ENCODE measurements at regions not wholly inside any gene's neighbourhood (a gene's known extent, or its start where the extent isn't known, plus 50 kb on each side); places are given as distances from the start of the nearest gene placed in this dataset.

DNA sequence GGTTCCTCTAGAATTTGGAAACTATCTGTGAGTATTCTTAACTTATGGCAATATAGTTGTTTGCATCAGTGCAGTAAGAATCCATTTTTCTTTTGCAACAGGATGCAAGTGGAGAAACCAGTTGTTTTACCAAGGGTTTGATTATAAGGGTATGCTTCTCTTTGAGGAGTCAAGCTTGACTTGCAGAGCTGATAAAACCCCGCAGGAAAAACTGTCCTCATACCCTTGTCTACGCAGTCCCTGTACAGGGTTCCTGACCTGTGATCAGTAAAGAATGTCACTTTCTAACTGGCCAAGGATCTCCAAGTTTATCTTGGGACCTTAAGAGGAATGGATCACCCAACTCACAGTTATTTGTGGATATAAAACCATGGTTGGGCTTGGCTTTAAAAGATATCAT, 161.1 kb upstream of the OLIG3 start:
- no peak overlapping the region for H3K4me3 ChIP-seq (ENCODE audit: insufficient read depth, low read depth, low read length)
- DNase-seq: no peak
- no peaks in the 10 kb centered on the region for H3K27me3 ChIP-seq (ENCODE audit: control insufficient read depth, insufficient read depth, low read length)
- H3K36me3 ChIP-seq (replicated peaks; ENCODE audit: control insufficient read depth, insufficient read depth, low read length): no peaks in the 10 kb centered on the region

GRCh38 chr6:137656735-137657134, 162.5 kb upstream of the OLIG3 start:
- H3K27me3 ChIP-seq (ENCODE audit: control insufficient read depth, insufficient read depth, low read length): no peaks in the 10 kb centered on the region

GRCh38 chr6:137657351-137657911, 163.2 kb upstream of the OLIG3 start:
- no peak for DNase-seq
- no peaks in the 10 kb centered on the region for H3K36me3 ChIP-seq (replicated peaks; ENCODE audit: control insufficient read depth, insufficient read depth, low read length)

More at GRCh38 chr6:137656735-137657134, 162.5 kb upstream of the OLIG3 start:
- DNase-seq: no peak
- H3K4me3 ChIP-seq (ENCODE audit: insufficient read depth, low read depth, low read length): no peak overlapping the region
- no peaks in the 10 kb centered on the region for H3K36me3 ChIP-seq (replicated peaks; ENCODE audit: control insufficient read depth, insufficient read depth, low read length)

DNA sequence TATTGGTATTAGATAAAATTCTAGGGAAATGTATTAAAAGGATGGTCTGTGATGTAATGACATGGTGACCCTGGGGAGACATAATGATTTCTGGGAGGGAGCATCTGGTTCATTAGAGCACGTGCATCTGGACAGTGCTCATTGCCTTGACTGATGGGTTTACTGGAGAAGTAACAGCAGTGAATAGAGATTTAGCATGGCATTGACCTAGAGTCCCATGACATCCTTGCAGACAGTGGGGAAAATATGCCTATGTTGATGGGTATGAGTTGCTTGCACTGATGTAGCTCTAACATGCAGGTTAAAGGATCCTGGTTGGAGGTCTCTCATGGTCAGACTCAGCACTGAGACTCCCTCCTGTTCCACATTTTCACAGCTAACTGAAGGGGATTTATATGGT, 164.1 kb upstream of the OLIG3 start:
- Histone ChIP-seq H3K36me3 (replicated peaks; ENCODE audit: control insufficient read depth, insufficient read depth, low read length) (no peaks in the 10 kb centered on the region), H3K27me3 (ENCODE audit: control insufficient read depth, insufficient read depth, low read length) (no peaks in the 10 kb centered on the region), H3K4me3 (ENCODE audit: insufficient read depth, low read depth, low read length) (no peak overlapping the region)
- DNase-seq: no peak

More at GRCh38 chr6:137657351-137657911, 163.2 kb upstream of the OLIG3 start:
- H3K4me3 ChIP-seq (ENCODE audit: insufficient read depth, low read depth, low read length): no peak overlapping the region
- no peaks in the 10 kb centered on the region for H3K27me3 ChIP-seq (ENCODE audit: control insufficient read depth, insufficient read depth, low read length)

GRCh38 chr6:137659871-137660270, 165.7 kb upstream of the OLIG3 start:
- Histone ChIP-seq H3K27me3 (ENCODE audit: control insufficient read depth, insufficient read depth, low read length) (no peaks in the 10 kb centered on the region), H3K36me3 (replicated peaks; ENCODE audit: control insufficient read depth, insufficient read depth, low read length) (no peaks in the 10 kb centered on the region), H3K4me3 (ENCODE audit: insufficient read depth, low read depth, low read length) (no peak overlapping the region)
- DNase-seq: no peak

GRCh38 chr6:137660296-137660731, 166.1 kb upstream of the OLIG3 start:
- H3K36me3 ChIP-seq (replicated peaks; ENCODE audit: control insufficient read depth, insufficient read depth, low read length): no peaks in the 10 kb centered on the region
- no peak overlapping the region for H3K4me3 ChIP-seq (ENCODE audit: insufficient read depth, low read depth, low read length)
- no peaks in the 10 kb centered on the region for H3K27me3 ChIP-seq (ENCODE audit: control insufficient read depth, insufficient read depth, low read length)
- no peak for DNase-seq

DNA sequence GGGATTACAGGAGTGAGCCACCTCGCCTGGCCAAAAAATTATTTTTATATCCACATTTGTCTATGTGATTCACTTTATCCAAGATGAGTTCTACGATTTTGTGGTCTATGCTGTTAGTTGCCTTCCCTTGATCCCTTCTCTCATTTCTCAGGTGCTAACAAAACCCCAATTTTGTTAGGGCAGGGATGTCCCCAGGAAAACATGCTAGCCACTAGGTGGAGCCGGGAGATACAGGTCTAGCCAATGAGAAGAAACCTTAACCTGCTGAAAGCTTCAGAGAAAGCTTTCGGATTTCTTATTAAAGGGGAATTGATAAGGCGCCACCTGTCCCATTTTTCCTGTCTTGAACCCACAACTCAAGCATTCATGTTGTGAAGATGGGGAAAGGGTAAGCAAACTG, 167.4 kb upstream of the OLIG3 start:
- Histone ChIP-seq H3K27me3 (ENCODE audit: control insufficient read depth, insufficient read depth, low read length) (no peaks in the 10 kb centered on the region), H3K36me3 (replicated peaks; ENCODE audit: control insufficient read depth, insufficient read depth, low read length) (no peaks in the 10 kb centered on the region), H3K4me3 (ENCODE audit: insufficient read depth, low read depth, low read length) (no peak overlapping the region)
- DNase-seq: peak; percentile 43

GRCh38 chr6:137664183-137664582, 170.0 kb upstream of the OLIG3 start:
- Histone ChIP-seq H3K36me3 (replicated peaks; ENCODE audit: control insufficient read depth, insufficient read depth, low read length) (no peaks in the 10 kb centered on the region), H3K27me3 (ENCODE audit: control insufficient read depth, insufficient read depth, low read length) (no peaks in the 10 kb centered on the region), H3K4me3 (ENCODE audit: insufficient read depth, low read depth, low read length) (no peak overlapping the region)
- DNase-seq: no peak

DNA sequence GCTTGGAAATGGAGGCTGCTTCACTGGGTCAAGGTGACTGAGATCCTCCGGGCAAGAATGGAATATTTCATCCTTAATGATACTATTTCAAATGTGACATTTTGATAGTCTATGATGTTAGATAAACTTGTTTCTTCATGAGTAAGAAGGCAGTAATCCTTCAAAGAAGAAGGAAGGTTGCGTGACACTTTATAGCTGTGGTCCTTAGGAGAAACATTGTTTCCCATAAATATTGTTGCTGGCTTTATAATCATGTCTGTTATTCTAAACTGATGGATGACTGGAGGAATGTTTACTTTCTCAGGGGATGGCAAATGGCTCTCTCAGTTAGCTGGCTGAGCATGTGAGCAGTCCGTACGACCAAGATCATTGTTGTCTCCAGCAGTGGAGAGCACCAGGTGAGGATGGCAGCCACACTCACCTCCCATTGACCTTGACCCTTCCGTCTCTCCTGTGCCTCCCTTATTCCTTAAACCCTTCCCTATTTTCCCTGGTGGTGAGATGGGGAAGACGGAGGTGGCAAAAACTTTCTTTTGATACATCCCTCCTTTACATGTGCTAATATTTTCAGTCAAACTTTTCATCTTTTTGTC, 171.2 kb upstream of the OLIG3 start:
- H3K36me3 ChIP-seq (replicated peaks; ENCODE audit: control insufficient read depth, insufficient read depth, low read length): no peaks in the 10 kb centered on the region
- H3K4me3 ChIP-seq (ENCODE audit: insufficient read depth, low read depth, low read length): no peak overlapping the region
- DNase-seq: no peak
- no peaks in the 10 kb centered on the region for H3K27me3 ChIP-seq (ENCODE audit: control insufficient read depth, insufficient read depth, low read length)

DNA sequence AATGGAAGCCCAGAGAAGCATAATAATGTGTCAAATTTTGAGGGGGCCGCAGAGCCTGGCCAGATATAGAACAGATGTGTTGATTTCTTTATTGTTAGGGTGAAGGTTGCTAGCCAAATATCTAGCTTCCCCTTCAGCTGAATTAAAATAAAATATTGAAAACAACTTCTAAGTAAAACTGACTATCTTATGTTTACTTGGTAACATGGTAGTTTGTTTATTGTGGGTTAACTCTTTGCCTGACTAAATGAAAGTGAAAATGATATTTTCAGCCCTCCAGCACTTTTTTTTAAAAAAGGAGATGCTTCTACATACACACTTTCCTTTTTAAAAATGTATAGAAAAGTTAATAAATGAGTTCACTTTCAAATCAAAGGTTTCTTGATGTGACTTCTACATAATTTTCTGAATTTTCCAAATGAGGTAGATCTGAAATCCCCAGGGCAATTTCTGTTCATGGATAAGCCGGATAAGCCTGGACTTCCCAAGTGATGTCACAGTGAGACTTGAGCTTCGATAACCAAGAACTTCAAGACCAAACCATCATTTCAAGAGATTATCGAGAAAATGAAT, 172.1 kb upstream of the OLIG3 start:
- DNase-seq: no peak
- H3K27me3 ChIP-seq (ENCODE audit: control insufficient read depth, insufficient read depth, low read length): no peaks in the 10 kb centered on the region
- H3K36me3 ChIP-seq (replicated peaks; ENCODE audit: control insufficient read depth, insufficient read depth, low read length): no peaks in the 10 kb centered on the region
- no peak overlapping the region for H3K4me3 ChIP-seq (ENCODE audit: insufficient read depth, low read depth, low read length)

GRCh38 chr6:137673603-137674002, 179.4 kb upstream of the OLIG3 start:
- DNase-seq: no peak

GRCh38 chr6:137676888-137677287, 182.7 kb upstream of the OLIG3 start:
- Histone ChIP-seq H3K4me3 (ENCODE audit: insufficient read depth, low read depth, low read length) (no peak overlapping the region), H3K36me3 (replicated peaks; ENCODE audit: control insufficient read depth, insufficient read depth, low read length) (no peaks in the 10 kb centered on the region), H3K27me3 (ENCODE audit: control insufficient read depth, insufficient read depth, low read length) (no peaks in the 10 kb centered on the region)
- no peak for DNase-seq

More at GRCh38 chr6:137673603-137674002, 179.4 kb upstream of the OLIG3 start:
- no peak overlapping the region for H3K4me3 ChIP-seq (ENCODE audit: insufficient read depth, low read depth, low read length)
- no peaks in the 10 kb centered on the region for H3K27me3 ChIP-seq (ENCODE audit: control insufficient read depth, insufficient read depth, low read length)
- H3K36me3 ChIP-seq (replicated peaks; ENCODE audit: control insufficient read depth, insufficient read depth, low read length): no peaks in the 10 kb centered on the region

- H3K27me3 ChIP-seq (ENCODE audit: control insufficient read depth, insufficient read depth, low read length): no peaks in the 10 kb centered on the region
- no peak overlapping the region for H3K4me3 ChIP-seq (ENCODE audit: insufficient read depth, low read depth, low read length)
- no peaks in the 10 kb centered on the region for H3K36me3 ChIP-seq (replicated peaks; ENCODE audit: control insufficient read depth, insufficient read depth, low read length)
- no peak for DNase-seq
These were observed 183.5 kb upstream of the OLIG3 start for GRCh38 chr6:137677709-137678108.

DNA sequence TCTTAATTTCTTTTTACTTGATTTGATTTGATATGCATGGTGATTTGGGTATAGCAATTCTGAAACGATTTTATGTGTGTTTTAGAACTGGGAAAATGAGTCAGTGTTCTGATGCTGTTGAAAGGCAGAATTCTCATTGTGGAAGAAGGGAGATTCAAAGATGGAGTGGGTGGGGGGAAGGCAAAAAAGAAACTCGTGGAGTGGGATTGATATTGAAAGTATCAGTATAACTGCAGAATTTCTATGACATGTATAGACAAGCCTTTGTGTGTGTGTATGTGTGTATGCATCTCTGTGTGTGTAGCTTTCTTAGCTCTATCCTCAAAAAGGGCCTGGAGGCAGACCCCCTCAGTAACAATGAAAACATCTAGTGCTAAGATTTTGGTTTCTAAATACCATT, 184.3 kb upstream of the OLIG3 start:
- H3K36me3 ChIP-seq (replicated peaks; ENCODE audit: control insufficient read depth, insufficient read depth, low read length): no peaks in the 10 kb centered on the region
- DNase-seq: no peak
- no peak overlapping the region for H3K4me3 ChIP-seq (ENCODE audit: insufficient read depth, low read depth, low read length)
- no peaks in the 10 kb centered on the region for H3K27me3 ChIP-seq (ENCODE audit: control insufficient read depth, insufficient read depth, low read length)

GRCh38 chr6:137680705-137681346, 186.2 kb upstream of the TNFAIP3 start:
- Histone ChIP-seq H3K27me3 (ENCODE audit: control insufficient read depth, insufficient read depth, low read length) (no peaks in the 10 kb centered on the region), H3K36me3 (replicated peaks; ENCODE audit: control insufficient read depth, insufficient read depth, low read length) (no peaks in the 10 kb centered on the region), H3K4me3 (ENCODE audit: insufficient read depth, low read depth, low read length) (no peak overlapping the region)
- no peak for DNase-seq
